H9 (cell line): ENCODE measurements at regions not wholly inside any gene's neighbourhood (a gene's known extent, or its start where the extent isn't known, plus 50 kb on each side); places are given as distances from the start of the nearest gene placed in this dataset.

ENCODE experiments used
- DNase-seq: peaks from one replicate; pipeline ENCODE4 v3.0.0-alpha.2; 2017
- H2AFZ ChIP-seq: one replicate; pipeline ENCODE4 v1.6.1; 2013; ENCODE audit warnings: mild to moderate bottlenecking, low read length, control low read depth, moderate library complexity
- H2AK5ac ChIP-seq: 2 replicates; pipeline ENCODE4 v1.6.1; 2013; ENCODE audit warnings: low read length, control low read depth, mixed read lengths; ENCODE audit not compliant: insufficient read length
- H2BK120ac ChIP-seq: one replicate; pipeline ENCODE4 v1.6.1; 2013; ENCODE audit warnings: low read depth, mild to moderate bottlenecking, low read length, control low read depth, inconsistent platforms; ENCODE audit not compliant: poor library complexity, severe bottlenecking
- H2BK12ac ChIP-seq: 2 replicates; pipeline ENCODE4 v1.6.1; 2013; ENCODE audit warnings: low read length, control low read depth, mixed read lengths, low read depth; ENCODE audit not compliant: insufficient read length
- H2BK15ac ChIP-seq: 2 replicates; pipeline ENCODE4 v1.6.1; 2013; ENCODE audit warnings: low read depth, low read length, control low read depth
- H2BK20ac ChIP-seq: one replicate; pipeline ENCODE4 v1.6.1; 2013; ENCODE audit warnings: low read depth, mild to moderate bottlenecking, low read length, control low read depth, inconsistent platforms; ENCODE audit not compliant: poor library complexity, severe bottlenecking
- H2BK5ac ChIP-seq: 2 replicates; pipeline ENCODE4 v1.6.1; 2013; ENCODE audit warnings: low read length, control low read depth, mixed read lengths; ENCODE audit not compliant: insufficient read length
- H3K14ac ChIP-seq: 2 replicates; pipeline ENCODE4 v1.6.1; 2013; ENCODE audit warnings: low read length, control low read depth; ENCODE audit not compliant: insufficient read depth
- H3K18ac ChIP-seq: 2 replicates; pipeline ENCODE4 v1.6.1; 2013; ENCODE audit warnings: low read depth, mild to moderate bottlenecking, mixed read lengths, low read length, control low read depth; ENCODE audit not compliant: insufficient read length
- H3K23ac ChIP-seq: 2 replicates; pipeline ENCODE4 v1.6.1; 2013; ENCODE audit warnings: low read length, control low read depth, mixed read lengths, low read depth; ENCODE audit not compliant: insufficient read length
- H3K23me2 ChIP-seq: 2 replicates; pipeline ENCODE4 v1.6.1; 2013; ENCODE audit warnings: low read depth, mild to moderate bottlenecking, mixed read lengths, low read length, control low read depth; ENCODE audit not compliant: insufficient read length, poor library complexity, severe bottlenecking
- H3K27ac ChIP-seq: 2 replicates; pipeline ENCODE4 v1.5.1; 2013; ENCODE audit warnings: low read length, control low read depth, mixed read lengths, low read depth; ENCODE audit not compliant: insufficient read length
- H3K27me3 ChIP-seq: 2 replicates; pipeline ENCODE4 v1.6.1; 2013; ENCODE audit warnings: low read length, control low read depth, inconsistent platforms; ENCODE audit not compliant: insufficient read depth
- H3K4ac ChIP-seq: 2 replicates; pipeline ENCODE4 v1.6.1; 2013; ENCODE audit warnings: low read depth, mild to moderate bottlenecking, control low read depth, inconsistent platforms, low read length, moderate library complexity
- H3K4me1 ChIP-seq: 2 replicates; pipeline ENCODE4 v1.6.1; 2013; ENCODE audit warnings: low read length, control low read depth, inconsistent platforms; ENCODE audit not compliant: insufficient read depth
- H3K4me2 ChIP-seq: 2 replicates; pipeline ENCODE4 v1.6.1; 2013; ENCODE audit warnings: low read length, control low read depth, mixed read lengths; ENCODE audit not compliant: insufficient read length, insufficient read depth
- H3K56ac ChIP-seq: 2 replicates; pipeline ENCODE4 v1.6.1; 2013; ENCODE audit warnings: low read depth, mild to moderate bottlenecking, mixed read lengths, low read length, control low read depth; ENCODE audit not compliant: insufficient read length
- H3K79me1 ChIP-seq: 2 replicates; pipeline ENCODE4 v1.6.1; 2013; ENCODE audit warnings: low read depth, mild to moderate bottlenecking, moderate library complexity, low read length, control low read depth, inconsistent platforms; ENCODE audit not compliant: insufficient read depth, poor library complexity, severe bottlenecking
- H3K79me2 ChIP-seq: 2 replicates; pipeline ENCODE4 v1.6.1; 2013; ENCODE audit warnings: low read length, control low read depth, inconsistent platforms; ENCODE audit not compliant: insufficient read depth
- H3K9ac ChIP-seq: 2 replicates; pipeline ENCODE4 v1.6.1; 2013; ENCODE audit warnings: low read length, control low read depth, mixed read lengths; ENCODE audit not compliant: insufficient read length; ENCODE audit errors: extremely low read depth
- H3K9me3 ChIP-seq: one replicate; pipeline ENCODE4 v1.6.1; 2013; ENCODE audit warnings: low read depth, low read length, inconsistent platforms; ENCODE audit not compliant: control insufficient read depth
- H3T11ph ChIP-seq: one replicate; pipeline ENCODE4 v1.6.1; 2013; ENCODE audit warnings: mild to moderate bottlenecking, low read length, control low read depth, inconsistent platforms
- H4K20me1 ChIP-seq: one replicate; pipeline ENCODE4 v1.6.1; 2013; ENCODE audit not compliant: control insufficient read depth, insufficient read length, insufficient read depth
- H4K5ac ChIP-seq: 2 replicates; pipeline ENCODE4 v1.6.1; 2013; ENCODE audit warnings: low read depth, mild to moderate bottlenecking, mixed read lengths, low read length, control low read depth; ENCODE audit not compliant: insufficient read length
- H4K8ac ChIP-seq: replicated peaks from 2 replicates; pipeline ENCODE4 v1.6.1; 2013; ENCODE audit warnings: low read length, control low read depth, mixed read lengths, low read depth; ENCODE audit not compliant: insufficient read length
- H4K91ac ChIP-seq: 2 replicates; pipeline ENCODE4 v1.6.1; 2013; ENCODE audit warnings: low read depth, mild to moderate bottlenecking, moderate library complexity, mixed read lengths, low read length, control low read depth; ENCODE audit not compliant: insufficient read length
- H3K27ac Mint-ChIP-seq, 3 experiments: 2 replicates in 2 of 3; 3 replicates in 1 of 3; pipeline ENCODE4 v1.8.0; 2020 to 2021; ENCODE audit warnings: mixed read lengths in 3 of 3, mild to moderate bottlenecking in 1 of 3, moderate library complexity in 1 of 3
- H3K27me3 Mint-ChIP-seq: 2 replicates; pipeline ENCODE4 v1.8.0; 2021; ENCODE audit warnings: low read depth, mild to moderate bottlenecking, moderate library complexity, mixed read lengths
- H3K36me3 Mint-ChIP-seq, 3 experiments: 2 replicates in 2 of 3; 3 replicates in 1 of 3; pipeline ENCODE4 v1.8.0; 2020 to 2021; ENCODE audit warnings: low read depth in 3 of 3, mixed read lengths in 3 of 3; ENCODE audit not compliant: insufficient read depth in 1 of 3
- H3K4me1 Mint-ChIP-seq, 2 experiments: 2 replicates each; pipeline ENCODE4 v1.8.0; 2020; ENCODE audit warnings: mixed read lengths in 2 of 2
- H3K4me3 Mint-ChIP-seq, 2 experiments: 2 replicates in 1 of 2; 3 replicates in 1 of 2; pipeline ENCODE4 v1.8.0; 2020 to 2021; ENCODE audit warnings: mild to moderate bottlenecking in 2 of 2, mixed read lengths in 2 of 2, moderate library complexity in 1 of 2
- H3K9me3 Mint-ChIP-seq, 2 experiments: 2 replicates in 1 of 2; 3 replicates in 1 of 2; pipeline ENCODE4 v1.8.0; 2020; ENCODE audit warnings: mild to moderate bottlenecking in 2 of 2, mixed read lengths in 2 of 2, moderate library complexity in 1 of 2
- WGBS: extraction: QIAGEN DNeasy Blood & Tissue Kit; methylation state at CpG from one replicate; pipeline ENCODE4 v1.1.7; 2013; ENCODE audit warnings: missing lambda C conversion rate, low lambda C conversion rate, mixed read lengths; ENCODE audit not compliant: insufficient read length; ENCODE audit errors: extremely low coverage; 5-methylcytosine and 5-hydroxymethylcytosine counted together
- TF ChIP-seq, protein P1 (sequence below): fragments of 200-600 bp; sonication (generic); conservative IDR thresholded peaks from 3 replicates; pipeline ENCODE4 v1.8.0; 2021; ENCODE audit warnings: antibody characterized with exemption, mild to moderate bottlenecking

- H2AFZ ChIP-seq: no peak overlapping the region
- no peaks in the 10 kb centered on the region; a peak in 2 of 5 replicates for H3K9me3 Mint-ChIP-seq
- peaks cover 10% of the 10 kb centered on the region for H3K4me1 ChIP-seq
- no peaks in the 10 kb centered on the region for H3K79me1 ChIP-seq
- no CpG with 5 or more reads among the region's 3 CpGs for WGBS
- H4K20me1 ChIP-seq: no peaks in the 10 kb centered on the region
- TF ChIP-seq, protein P1, sequence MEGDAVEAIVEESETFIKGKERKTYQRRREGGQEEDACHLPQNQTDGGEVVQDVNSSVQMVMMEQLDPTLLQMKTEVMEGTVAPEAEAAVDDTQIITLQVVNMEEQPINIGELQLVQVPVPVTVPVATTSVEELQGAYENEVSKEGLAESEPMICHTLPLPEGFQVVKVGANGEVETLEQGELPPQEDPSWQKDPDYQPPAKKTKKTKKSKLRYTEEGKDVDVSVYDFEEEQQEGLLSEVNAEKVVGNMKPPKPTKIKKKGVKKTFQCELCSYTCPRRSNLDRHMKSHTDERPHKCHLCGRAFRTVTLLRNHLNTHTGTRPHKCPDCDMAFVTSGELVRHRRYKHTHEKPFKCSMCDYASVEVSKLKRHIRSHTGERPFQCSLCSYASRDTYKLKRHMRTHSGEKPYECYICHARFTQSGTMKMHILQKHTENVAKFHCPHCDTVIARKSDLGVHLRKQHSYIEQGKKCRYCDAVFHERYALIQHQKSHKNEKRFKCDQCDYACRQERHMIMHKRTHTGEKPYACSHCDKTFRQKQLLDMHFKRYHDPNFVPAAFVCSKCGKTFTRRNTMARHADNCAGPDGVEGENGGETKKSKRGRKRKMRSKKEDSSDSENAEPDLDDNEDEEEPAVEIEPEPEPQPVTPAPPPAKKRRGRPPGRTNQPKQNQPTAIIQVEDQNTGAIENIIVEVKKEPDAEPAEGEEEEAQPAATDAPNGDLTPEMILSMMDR: no peak
- H4K5ac ChIP-seq: no peak overlapping the region
- peaks cover 26 to 29% of the 10 kb centered on the region in 2 experiments for H3K4me1 Mint-ChIP-seq
- no peaks in the 10 kb centered on the region for H3K79me2 ChIP-seq
- H3K4ac ChIP-seq: no peak overlapping the region
- H3K23me2 ChIP-seq: no peaks in the 10 kb centered on the region
- no peak overlapping the region for H3K27ac ChIP-seq
- H3K9ac ChIP-seq: no peak overlapping the region
- no peak overlapping the region for H2BK12ac ChIP-seq
- H3K4me3 Mint-ChIP-seq: no peak overlapping the region
- no peak overlapping the region for H3K18ac ChIP-seq
- no peak overlapping the region for H2AK5ac ChIP-seq
- no peak overlapping the region for H3K14ac ChIP-seq
- no peaks in the 10 kb centered on the region; a peak in 1 of 7 replicates for H3K36me3 Mint-ChIP-seq
- no peak overlapping the region for H3T11ph ChIP-seq
- H3K27ac Mint-ChIP-seq: no peak overlapping the region
- no peak overlapping the region for H2BK5ac ChIP-seq
- no peak overlapping the region for H4K91ac ChIP-seq
- H2BK15ac ChIP-seq: no peak overlapping the region
- no peak overlapping the region for H3K56ac ChIP-seq
- DNase-seq: no peak
- peaks cover 9% of the 10 kb centered on the region for H3K27me3 Mint-ChIP-seq
- H4K8ac ChIP-seq: no peak overlapping the region
- no peak overlapping the region for H3K4me2 ChIP-seq
- H2BK20ac ChIP-seq: no peak overlapping the region
- no peak overlapping the region for H2BK120ac ChIP-seq
- H3K9me3 ChIP-seq: no peaks in the 10 kb centered on the region
- H3K23ac ChIP-seq: no peak overlapping the region
- H3K27me3 ChIP-seq: no peaks in the 10 kb centered on the region
Observed at GRCh38 chr9:90024409-90024808, 419.6 kb downstream of the GADD45G start.
